SK-N-MC (cell line): ENCODE measurements at regions not wholly inside any gene's neighbourhood (a gene's known extent, or its start where the extent isn't known, plus 50 kb on each side); places are given as distances from the start of the nearest gene placed in this dataset.

ENCODE experiments used
- EZH2 ChIP-seq: fragments of 200-600 bp; sonication (generic); IDR thresholded peaks from one replicate; pipeline ENCODE4 v1.6.1; 2017; ENCODE audit warnings: antibody characterized with exemption
- FOXP2 ChIP-seq: optimal IDR thresholded peaks from 2 replicates; pipeline ENCODE3; 2011; ENCODE audit warnings: mild to moderate bottlenecking, moderate library complexity; ENCODE audit not compliant: insufficient read depth; ENCODE audit errors: extremely low read length, control extremely low read depth
- POLR2AphosphoS5 ChIP-seq: IDR thresholded peaks from 2 replicates; pipeline ENCODE4 v1.6.1; 2012; ENCODE audit warnings: mild to moderate bottlenecking, low read depth, low read length, borderline replicate concordance

- TF ChIP-seq EZH2 (no peak), POLR2AphosphoS5 (no peak), FOXP2 (no peak)
Measured at GRCh38 chr2:150023044-150023443, 435.5 kb upstream of the MMADHC start.
